Neural cell (in vitro differentiated cells): ENCODE measurements at regions not wholly inside any gene's neighbourhood (a gene's known extent, or its start where the extent isn't known, plus 50 kb on each side); places are given as distances from the start of the nearest gene placed in this dataset.

Experiments used
- H2AFZ ChIP-seq: fragments of 200-600, 300-800 bp; sonication (generic), shearing (Covaris generic); 2 replicates; pipeline ENCODE4 v1.6.0; 2014; ENCODE audit warnings: low read depth, mild to moderate bottlenecking, antibody characterized with exemption, low read length, moderate library complexity
- H3F3A ChIP-seq: fragments of 200-600 bp; shearing (Covaris generic); 2 replicates; pipeline ENCODE4 v1.6.1; 2016; ENCODE audit warnings: mild to moderate bottlenecking, moderate library complexity, mixed read lengths, antibody characterized with exemption, low read length; ENCODE audit not compliant: insufficient read depth, poor library complexity, severe bottlenecking
- H3K27ac ChIP-seq: fragments of 200-600, 300-800 bp; sonication (generic), shearing (Covaris generic); 2 replicates; pipeline ENCODE4 v1.5.1; 2014; ENCODE audit warnings: mild to moderate bottlenecking, low read length, moderate library complexity
- H3K27me3 ChIP-seq: fragments of 300-800, 200-600 bp; sonication (generic), shearing (Covaris generic); 2 replicates; pipeline ENCODE4 v1.6.0; 2014; ENCODE audit warnings: mild to moderate bottlenecking, low read depth, low read length, moderate library complexity; ENCODE audit not compliant: insufficient read depth
- H3K36me3 ChIP-seq: fragments of 300-800, 200-600 bp; sonication (generic), shearing (Covaris generic); 2 replicates; pipeline ENCODE4 v1.5.1; 2014; ENCODE audit warnings: mild to moderate bottlenecking, antibody characterized with exemption, low read length, moderate library complexity; ENCODE audit not compliant: insufficient read depth
- H3K4me2 ChIP-seq: fragments of 300-800, 200-600 bp; sonication (generic), shearing (Covaris generic); 2 replicates; pipeline ENCODE4 v1.6.0; 2014; ENCODE audit warnings: mild to moderate bottlenecking, low read length
- H3K4me3 ChIP-seq: fragments of 300-800, 200-600 bp; sonication (generic), shearing (Covaris generic); 2 replicates; pipeline ENCODE4 v1.5.1; 2014; ENCODE audit warnings: mild to moderate bottlenecking, low read length, moderate library complexity
- H3K79me2 ChIP-seq: fragments of 200-600 bp; shearing (Covaris generic); replicated peaks from 2 replicates; pipeline ENCODE4 v1.6.0; 2014; ENCODE audit warnings: mild to moderate bottlenecking, low read length, moderate library complexity; ENCODE audit not compliant: insufficient read depth
- H3K9ac ChIP-seq: fragments of 300-800, 200-600 bp; sonication (generic), shearing (Covaris generic); 2 replicates; pipeline ENCODE4 v1.6.1; 2016; ENCODE audit warnings: mild to moderate bottlenecking, low read length, mixed read lengths
- H3K9me2 ChIP-seq: fragments of 200-600 bp; shearing (Covaris generic); 2 replicates; pipeline ENCODE4 v1.6.1; 2016; ENCODE audit warnings: mild to moderate bottlenecking, low read length, mixed read lengths; ENCODE audit not compliant: insufficient read depth
- H3K9me3 ChIP-seq: fragments of 200-600, 300-800 bp; sonication (generic), shearing (Covaris generic); 2 replicates; pipeline ENCODE4 v1.6.1; 2016; ENCODE audit warnings: mild to moderate bottlenecking, mixed run types, low read length, moderate library complexity, mixed read lengths
- H4K20me1 ChIP-seq: fragments of 200-600 bp; shearing (Covaris generic); 2 replicates; pipeline ENCODE4 v1.6.1; 2016; ENCODE audit warnings: mild to moderate bottlenecking, mixed run types; ENCODE audit not compliant: insufficient read depth
- EP300 ChIP-seq: fragments of 450-650 bp; conservative IDR thresholded peaks from 2 replicates; pipeline ENCODE4 v1.6.1; 2014; ENCODE audit warnings: antibody characterized with exemption, mild to moderate bottlenecking, moderate library complexity; ENCODE audit not compliant: poor library complexity, severe bottlenecking
- EZH2 ChIP-seq: fragments of 200-600, 300-800 bp; shearing (Covaris generic), sonication (generic); IDR thresholded peaks from 2 replicates; pipeline ENCODE4 v1.6.1; 2014; ENCODE audit warnings: antibody characterized with exemption, low read length, borderline replicate concordance, mild to moderate bottlenecking; ENCODE audit not compliant: insufficient read depth, poor library complexity, severe bottlenecking
- MXI1 ChIP-seq: fragments of 450-650 bp; conservative IDR thresholded peaks from 2 replicates; pipeline ENCODE4 v1.6.1; 2014; ENCODE audit warnings: antibody characterized with exemption, mild to moderate bottlenecking; ENCODE audit not compliant: poor library complexity, severe bottlenecking
- POLR2AphosphoS5 ChIP-seq: IDR thresholded peaks from 2 replicates; pipeline ENCODE4 v1.6.1; 2012
- RAD21 ChIP-seq: fragments of 450-650 bp; conservative IDR thresholded peaks from 2 replicates; pipeline ENCODE4 v1.6.1; 2014; ENCODE audit warnings: antibody characterized with exemption, mild to moderate bottlenecking, moderate library complexity
- SMC3 ChIP-seq: fragments of 450-650 bp; conservative IDR thresholded peaks from 2 replicates; pipeline ENCODE4 v1.6.1; 2014; ENCODE audit warnings: antibody characterized with exemption, mild to moderate bottlenecking, moderate library complexity; ENCODE audit not compliant: poor library complexity
- TAF1 ChIP-seq: IDR thresholded peaks from 2 replicates; pipeline ENCODE4 v1.6.1; 2012; ENCODE audit warnings: low read depth
- TF ChIP-seq, protein P1 (sequence below): fragments of 450-650 bp; IDR thresholded peaks from 2 replicates; pipeline ENCODE4 v1.5.1; 2014; ENCODE audit warnings: antibody characterized with exemption, mild to moderate bottlenecking, moderate library complexity; ENCODE audit not compliant: poor library complexity, severe bottlenecking
- TF ChIP-seq, protein P2 (sequence below): IDR thresholded peaks from 2 replicates; pipeline ENCODE4 v1.6.1; 2012; ENCODE audit warnings: borderline replicate concordance

DNA sequence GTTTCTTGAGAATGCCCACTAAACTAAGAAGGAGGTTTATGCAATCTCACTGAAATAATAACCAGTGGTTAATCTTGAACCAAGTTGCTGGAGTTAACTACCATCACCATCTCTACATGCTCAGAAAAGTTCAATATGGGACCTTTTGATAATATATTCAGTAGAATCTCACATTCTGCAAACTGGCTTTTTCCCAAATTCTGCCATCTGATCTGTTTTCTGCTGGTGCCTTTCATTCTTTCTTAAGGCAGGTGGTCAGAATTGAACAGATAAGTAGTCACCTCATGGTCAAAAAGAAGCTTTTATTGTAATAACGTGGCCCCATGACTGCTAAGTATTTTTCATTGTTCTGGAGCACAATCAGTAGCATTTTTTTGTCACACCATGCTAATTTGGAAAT lies 229.0 kb upstream of the GK2 start:
- H3K4me3 ChIP-seq: no peak overlapping the region
- no peak overlapping the region for H3K9ac ChIP-seq
- no peak overlapping the region for H3K4me2 ChIP-seq
- H3K9me2 ChIP-seq: no peaks in the 10 kb centered on the region
- no peaks in the 10 kb centered on the region for H3K9me3 ChIP-seq
- no peaks in the 10 kb centered on the region for H3K36me3 ChIP-seq
- no peak overlapping the region for H3K27ac ChIP-seq
- no peak for TF ChIP-seq EZH2
- no peak for TF ChIP-seq SMC3
- no peak for TF ChIP-seq MXI1
- TF ChIP-seq TAF1: no peak
- TF ChIP-seq POLR2AphosphoS5: no peak
- no peak for TF ChIP-seq EP300
- no peak for TF ChIP-seq RAD21
- TF ChIP-seq, protein P1, sequence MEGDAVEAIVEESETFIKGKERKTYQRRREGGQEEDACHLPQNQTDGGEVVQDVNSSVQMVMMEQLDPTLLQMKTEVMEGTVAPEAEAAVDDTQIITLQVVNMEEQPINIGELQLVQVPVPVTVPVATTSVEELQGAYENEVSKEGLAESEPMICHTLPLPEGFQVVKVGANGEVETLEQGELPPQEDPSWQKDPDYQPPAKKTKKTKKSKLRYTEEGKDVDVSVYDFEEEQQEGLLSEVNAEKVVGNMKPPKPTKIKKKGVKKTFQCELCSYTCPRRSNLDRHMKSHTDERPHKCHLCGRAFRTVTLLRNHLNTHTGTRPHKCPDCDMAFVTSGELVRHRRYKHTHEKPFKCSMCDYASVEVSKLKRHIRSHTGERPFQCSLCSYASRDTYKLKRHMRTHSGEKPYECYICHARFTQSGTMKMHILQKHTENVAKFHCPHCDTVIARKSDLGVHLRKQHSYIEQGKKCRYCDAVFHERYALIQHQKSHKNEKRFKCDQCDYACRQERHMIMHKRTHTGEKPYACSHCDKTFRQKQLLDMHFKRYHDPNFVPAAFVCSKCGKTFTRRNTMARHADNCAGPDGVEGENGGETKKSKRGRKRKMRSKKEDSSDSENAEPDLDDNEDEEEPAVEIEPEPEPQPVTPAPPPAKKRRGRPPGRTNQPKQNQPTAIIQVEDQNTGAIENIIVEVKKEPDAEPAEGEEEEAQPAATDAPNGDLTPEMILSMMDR: no peak
- TF ChIP-seq, protein P2, sequence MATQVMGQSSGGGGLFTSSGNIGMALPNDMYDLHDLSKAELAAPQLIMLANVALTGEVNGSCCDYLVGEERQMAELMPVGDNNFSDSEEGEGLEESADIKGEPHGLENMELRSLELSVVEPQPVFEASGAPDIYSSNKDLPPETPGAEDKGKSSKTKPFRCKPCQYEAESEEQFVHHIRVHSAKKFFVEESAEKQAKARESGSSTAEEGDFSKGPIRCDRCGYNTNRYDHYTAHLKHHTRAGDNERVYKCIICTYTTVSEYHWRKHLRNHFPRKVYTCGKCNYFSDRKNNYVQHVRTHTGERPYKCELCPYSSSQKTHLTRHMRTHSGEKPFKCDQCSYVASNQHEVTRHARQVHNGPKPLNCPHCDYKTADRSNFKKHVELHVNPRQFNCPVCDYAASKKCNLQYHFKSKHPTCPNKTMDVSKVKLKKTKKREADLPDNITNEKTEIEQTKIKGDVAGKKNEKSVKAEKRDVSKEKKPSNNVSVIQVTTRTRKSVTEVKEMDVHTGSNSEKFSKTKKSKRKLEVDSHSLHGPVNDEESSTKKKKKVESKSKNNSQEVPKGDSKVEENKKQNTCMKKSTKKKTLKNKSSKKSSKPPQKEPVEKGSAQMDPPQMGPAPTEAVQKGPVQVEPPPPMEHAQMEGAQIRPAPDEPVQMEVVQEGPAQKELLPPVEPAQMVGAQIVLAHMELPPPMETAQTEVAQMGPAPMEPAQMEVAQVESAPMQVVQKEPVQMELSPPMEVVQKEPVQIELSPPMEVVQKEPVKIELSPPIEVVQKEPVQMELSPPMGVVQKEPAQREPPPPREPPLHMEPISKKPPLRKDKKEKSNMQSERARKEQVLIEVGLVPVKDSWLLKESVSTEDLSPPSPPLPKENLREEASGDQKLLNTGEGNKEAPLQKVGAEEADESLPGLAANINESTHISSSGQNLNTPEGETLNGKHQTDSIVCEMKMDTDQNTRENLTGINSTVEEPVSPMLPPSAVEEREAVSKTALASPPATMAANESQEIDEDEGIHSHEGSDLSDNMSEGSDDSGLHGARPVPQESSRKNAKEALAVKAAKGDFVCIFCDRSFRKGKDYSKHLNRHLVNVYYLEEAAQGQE: no peak
- H3F3A ChIP-seq: no peaks in the 10 kb centered on the region
- no peaks in the 10 kb centered on the region for H3K27me3 ChIP-seq
- H3K79me2 ChIP-seq: no peaks in the 10 kb centered on the region
- no peak overlapping the region for H2AFZ ChIP-seq
- H4K20me1 ChIP-seq: no peaks in the 10 kb centered on the region

DNA sequence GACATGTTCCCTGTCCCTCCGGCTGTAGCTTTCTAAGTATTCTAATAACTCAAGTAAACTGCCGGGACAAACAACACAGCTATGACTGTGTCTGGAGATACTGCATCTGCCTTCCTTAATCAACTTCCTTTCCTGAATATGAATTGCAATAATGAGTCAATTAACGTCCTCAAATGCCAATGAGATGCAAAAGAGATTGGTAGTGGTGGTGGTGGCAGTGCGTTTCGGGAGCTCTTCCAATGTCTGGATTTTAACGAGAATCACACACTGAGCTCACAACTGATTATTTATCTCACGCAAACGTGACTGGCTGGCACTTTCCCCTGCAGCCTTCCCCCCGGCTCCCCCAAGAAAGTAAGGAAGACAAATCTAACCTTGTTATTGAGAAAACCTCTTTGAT lies 226.1 kb upstream of the GK2 start:
- Histone ChIP-seq H3K9me2 (no peaks in the 10 kb centered on the region), H3K4me3 (no peak overlapping the region), H3K9ac (no peak overlapping the region), H3K4me2 (no peak overlapping the region), H3K79me2 (no peaks in the 10 kb centered on the region), H2AFZ (no peak overlapping the region), H4K20me1 (no peaks in the 10 kb centered on the region), H3F3A (peaks cover 4% of the 10 kb centered on the region), H3K27ac (no peak overlapping the region), H3K27me3 (no peaks in the 10 kb centered on the region), H3K9me3 (no peaks in the 10 kb centered on the region), H3K36me3 (no peaks in the 10 kb centered on the region)
- TF ChIP-seq EP300 (no peak), POLR2AphosphoS5 (no peak), SMC3 (no peak), MXI1 (no peak), TAF1 (no peak), EZH2 (no peak), RAD21 (no peak)
- TF ChIP-seq, protein P1: no peak
- TF ChIP-seq, protein P2: no peak
